Stimulated activated CD4-positive, alpha-beta T cell treated with anti-CD3 and anti-CD28 coated beads, Interleukin-2, amount 100 ng/mL, for 48 hours (primary cell): ENCODE measurements at regions not wholly inside any gene's neighbourhood (a gene's known extent, or its start where the extent isn't known, plus 50 kb on each side); places are given as distances from the start of the nearest gene placed in this dataset.

ENCODE experiments used
- DNase-seq, 2 donors: peaks; one replicate each; pipeline ENCODE4 v3.0.0-alpha.2; 2020

DNA sequence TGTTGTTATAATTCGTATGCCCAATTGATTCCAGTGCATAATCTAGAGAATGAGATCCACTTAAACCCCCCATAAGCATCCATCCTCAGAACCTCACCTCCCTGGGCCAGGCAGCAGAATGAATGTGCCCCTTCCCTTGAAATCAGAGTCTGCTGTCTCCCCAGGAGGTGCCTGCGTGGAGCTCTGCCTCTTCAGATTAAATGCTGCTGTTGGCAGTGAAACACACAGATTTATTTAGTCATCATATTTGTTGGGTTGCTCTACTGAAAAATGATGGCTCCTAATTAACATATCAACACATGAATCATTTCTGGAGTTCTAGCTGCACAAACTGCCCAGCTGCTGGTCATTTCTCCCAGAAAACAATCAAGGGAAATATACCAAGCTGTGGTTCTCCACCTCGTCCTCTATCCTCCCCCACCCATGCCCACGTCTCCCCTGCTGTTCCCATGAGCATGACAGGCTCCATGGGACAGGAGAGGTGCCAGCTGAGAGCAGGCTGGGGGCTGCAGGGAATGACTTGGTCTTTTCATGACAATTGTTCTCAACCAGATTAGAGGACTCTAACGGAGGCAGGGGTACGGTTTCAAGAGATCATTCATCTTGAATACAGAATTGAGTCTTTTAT, 633.1 kb downstream of the CDH26 start:
- no peak for DNase-seq

DNA sequence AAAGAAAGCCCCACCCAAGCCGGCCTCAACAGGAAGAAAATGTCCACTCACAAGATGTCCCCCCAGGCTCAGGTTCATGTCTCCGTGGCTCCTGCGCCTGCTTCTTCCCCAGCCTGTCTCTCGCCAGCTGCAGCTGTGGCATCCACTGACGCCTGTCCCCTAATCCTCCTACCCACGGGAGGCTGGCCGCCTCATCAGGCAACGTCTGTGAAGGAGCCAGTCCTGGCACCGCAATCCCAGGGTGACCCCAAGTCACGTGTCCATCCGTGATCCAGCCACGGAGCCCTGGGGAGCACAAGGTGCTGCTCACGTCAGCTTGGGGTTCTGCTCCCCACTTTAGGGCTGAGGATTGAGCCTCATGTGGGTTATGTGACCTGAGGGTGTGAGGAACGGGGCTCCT, 640.3 kb downstream of the CDH26 start:
- no peak for DNase-seq

DNA sequence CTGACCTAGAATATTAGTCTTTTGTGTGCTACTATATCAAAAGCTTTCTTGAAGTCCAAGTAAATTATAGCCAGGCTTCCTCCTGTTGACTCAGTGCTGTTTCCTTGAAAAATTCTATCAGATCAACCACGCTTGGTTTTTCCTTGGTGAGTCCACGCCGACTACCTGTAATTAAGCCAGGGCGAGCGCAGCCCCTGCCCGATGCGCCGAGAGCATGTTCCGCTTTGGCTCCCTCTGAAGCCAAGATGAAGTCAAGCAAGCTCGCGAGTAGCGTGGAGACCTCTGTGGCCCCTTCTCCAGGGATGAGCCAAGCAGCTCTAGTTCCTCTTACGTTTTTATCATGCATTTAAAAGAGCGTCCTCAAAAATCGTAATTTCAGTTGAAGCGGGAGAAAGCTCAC, 641.2 kb downstream of the CDH26 start:
- DNase-seq = no peak

DNA sequence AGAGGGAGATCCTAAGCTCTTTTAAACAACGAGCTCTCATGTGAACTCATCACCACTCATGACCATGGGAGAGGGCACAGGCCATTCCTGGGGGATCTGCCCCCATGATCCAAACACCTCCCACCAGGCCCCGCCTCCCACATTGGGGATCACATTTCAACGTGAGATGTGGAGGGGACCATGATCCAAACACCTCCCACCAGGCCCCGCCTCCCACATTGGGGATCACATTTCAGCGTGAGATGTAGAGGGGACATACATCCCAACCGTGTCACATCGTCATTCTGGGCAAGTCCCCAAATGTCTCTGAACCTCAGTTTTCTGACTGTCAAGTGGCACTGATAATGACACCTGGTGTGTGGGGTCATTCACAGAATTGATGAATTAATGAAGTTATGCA, 641.8 kb downstream of the CDH26 start:
- no peak for DNase-seq

DNA sequence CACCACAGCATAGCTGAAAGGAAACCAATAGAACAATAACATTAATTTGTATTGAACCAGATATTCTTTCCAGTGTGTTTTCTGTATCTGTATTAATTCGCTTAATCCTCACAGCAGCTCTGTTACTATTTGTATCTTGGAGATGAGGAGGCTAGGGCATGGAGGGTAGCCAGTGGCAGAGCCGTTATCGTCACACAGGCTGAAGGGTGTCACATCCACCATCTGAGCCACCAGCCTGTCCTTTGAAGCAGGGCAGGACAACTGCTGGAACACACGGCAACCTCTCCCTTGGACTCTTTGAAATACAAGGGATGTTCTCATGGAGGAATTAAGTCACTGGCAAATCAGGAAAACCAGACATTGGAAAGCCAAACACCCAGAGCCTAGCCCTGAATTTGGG, 628.0 kb upstream of the CDH4 start:
- no peak for DNase-seq

DNA sequence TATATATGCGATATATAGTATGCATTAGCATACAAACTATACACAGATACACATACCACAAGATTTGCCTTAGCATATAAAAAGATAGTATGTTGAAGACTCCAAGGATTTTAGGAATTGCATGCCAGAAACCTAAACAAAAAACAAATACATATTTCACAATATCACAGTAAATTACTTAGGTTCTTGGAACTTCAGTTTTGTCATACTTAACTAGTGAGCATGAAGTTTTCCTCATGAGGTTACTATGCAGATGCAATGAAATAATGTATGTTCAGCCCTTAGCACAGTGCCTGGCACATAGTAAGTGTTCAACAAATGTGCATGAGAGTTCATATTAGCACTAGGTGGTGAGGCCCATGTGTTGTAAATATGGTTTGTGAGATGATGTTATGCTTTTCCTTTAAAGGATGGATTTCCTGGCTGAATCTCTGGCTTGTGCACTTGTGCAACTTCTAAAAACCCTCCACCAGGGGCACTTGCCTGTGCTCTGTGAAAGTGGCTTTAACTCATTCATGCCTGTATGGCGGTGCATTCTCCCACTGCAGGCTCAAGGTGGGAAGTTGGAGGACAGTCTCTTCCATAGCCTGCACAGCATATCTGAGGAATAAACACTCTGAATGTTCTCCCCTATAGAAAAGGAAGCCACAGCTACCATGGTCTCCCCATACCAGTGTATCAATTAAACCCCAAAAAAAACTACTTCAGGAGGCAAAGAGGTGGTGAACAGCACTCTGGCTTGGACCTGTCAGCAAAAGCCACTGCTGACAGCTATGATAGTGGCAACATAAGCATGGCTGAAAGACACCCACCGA, 624.1 kb upstream of the CDH4 start:
- DNase-seq = no peak

DNA sequence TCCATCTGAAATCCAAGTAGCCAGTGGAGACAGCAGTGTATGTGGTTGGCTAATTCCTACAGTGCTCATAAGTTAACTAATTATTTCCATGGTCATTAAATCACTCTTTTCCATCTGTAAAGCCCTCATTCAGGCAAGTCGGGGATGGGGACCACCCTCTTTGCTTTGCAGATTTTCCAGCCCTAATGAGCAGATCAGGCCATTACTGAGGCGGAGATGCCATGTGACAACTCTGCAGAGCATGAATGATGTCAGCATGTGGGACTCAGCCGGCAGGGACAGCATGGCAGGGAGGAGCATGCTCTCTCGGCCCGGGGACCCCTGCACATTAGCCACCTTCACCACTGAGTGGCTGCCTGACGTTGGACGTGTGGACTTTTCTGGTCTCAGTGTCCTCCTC, 623.3 kb upstream of the CDH4 start:
- DNase-seq = no peak

DNA sequence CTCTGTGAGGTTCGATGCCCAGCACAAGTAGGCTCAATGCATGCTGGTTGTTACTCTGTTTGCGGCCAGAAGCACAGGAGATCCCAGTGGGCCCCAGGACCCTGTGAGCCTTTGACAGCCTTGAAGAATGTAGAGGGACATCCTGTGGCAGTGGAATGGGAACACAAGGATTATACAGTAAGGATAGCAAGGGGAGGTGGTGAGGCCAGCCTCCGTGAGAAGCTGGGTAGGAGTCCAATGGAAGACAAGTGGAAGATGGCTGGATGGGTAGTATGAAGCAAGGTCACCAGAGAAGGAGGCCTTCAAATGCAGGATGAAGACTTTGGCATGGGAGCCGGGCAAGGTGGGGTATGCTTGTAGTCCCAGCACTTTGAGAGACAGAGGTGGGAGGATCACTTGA, 622.9 kb upstream of the CDH4 start:
- DNase-seq = no peak

DNA sequence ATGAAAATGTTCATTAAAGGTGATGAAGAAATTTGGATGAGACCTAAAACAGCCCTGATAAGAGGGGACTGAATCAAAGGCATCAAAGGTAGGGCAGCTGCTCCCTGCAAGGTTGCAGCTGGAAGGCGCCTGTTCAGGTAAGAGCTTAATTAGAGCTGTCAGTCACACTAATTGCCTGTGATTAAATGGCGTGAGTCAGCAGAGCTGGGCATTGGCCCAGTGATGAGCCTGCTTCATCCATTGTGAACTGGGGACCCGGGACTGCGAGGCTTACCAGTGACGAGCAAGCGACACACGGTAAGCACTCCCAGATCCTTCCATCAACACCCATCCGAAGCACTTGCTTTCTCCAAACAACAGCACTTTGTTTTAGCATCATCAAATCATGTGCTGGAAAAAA, 621.5 kb upstream of the CDH4 start:
- DNase-seq = no peak

DNA sequence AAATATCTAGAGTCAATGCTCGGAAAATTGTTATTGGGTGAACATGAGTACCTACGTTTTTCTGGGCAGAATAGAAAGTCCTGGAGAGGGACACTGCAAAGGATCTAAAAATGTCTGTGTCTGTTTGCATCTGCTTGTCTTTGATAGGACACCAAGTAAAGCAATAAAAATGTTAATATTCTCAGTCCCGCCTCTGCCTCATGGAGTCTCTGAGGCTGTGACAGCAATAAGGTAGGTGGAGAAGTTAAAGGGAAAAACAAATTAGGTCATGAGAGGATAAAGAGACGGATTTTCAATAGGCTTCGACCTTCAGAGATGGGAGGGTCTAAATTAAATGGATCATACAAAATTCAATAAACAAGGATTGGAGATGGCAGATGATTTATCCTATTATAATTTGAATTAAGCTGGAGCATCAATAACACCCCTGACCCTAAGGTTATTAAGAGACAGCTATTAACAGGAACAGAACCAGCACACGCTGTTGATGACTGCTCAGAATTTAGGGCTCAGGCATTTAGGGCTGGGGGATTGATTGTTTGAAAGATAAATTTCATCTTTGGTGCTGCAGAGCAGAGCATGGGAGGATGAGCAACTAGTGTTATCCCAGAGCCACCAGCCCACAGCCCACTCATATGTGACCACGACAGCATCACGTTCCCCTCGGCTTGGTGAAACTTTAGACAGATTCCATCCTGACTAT, 620.3 kb upstream of the CDH4 start:
- DNase-seq = no peak

DNA sequence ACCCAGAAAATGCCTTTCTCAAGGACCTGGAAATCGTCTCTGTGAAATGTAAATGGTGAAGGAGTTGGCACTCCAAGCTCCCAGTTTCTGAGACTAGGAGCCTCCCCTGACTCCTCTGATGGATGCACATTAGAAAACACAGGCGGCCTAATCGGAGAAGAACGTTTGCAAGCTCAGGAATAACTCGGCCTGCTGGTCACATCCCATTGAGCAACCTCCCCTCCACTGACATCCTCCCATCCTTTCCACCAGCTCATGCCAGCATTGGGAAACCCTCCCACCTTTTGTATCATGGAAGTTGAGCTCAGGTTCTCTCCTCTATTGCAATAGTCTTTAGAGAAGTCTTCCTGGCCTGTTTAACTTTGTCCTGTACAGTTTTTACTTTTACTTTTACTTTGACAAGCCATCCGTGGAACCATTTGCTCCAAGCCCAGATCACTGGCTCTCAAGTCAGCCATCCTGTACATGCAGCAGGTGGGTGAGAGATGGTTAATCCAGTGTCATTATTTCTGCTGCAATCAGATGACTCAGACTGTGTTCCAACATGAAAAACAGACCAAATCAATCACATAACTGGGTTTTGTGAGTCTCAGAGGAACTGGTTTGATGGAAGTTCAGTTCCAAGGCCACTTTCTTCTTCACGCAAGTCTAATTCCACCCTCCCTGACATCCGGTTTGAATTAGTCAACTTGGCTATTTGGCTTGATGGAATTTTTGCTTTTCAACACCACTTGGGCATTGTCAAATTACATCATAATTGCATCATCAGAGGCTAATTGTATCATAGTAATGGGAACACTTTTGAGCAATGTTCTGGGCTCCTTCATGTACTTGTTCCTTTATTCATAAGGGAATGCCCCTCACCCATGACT, 619.4 kb upstream of the CDH4 start:
- DNase-seq = no peak

DNA sequence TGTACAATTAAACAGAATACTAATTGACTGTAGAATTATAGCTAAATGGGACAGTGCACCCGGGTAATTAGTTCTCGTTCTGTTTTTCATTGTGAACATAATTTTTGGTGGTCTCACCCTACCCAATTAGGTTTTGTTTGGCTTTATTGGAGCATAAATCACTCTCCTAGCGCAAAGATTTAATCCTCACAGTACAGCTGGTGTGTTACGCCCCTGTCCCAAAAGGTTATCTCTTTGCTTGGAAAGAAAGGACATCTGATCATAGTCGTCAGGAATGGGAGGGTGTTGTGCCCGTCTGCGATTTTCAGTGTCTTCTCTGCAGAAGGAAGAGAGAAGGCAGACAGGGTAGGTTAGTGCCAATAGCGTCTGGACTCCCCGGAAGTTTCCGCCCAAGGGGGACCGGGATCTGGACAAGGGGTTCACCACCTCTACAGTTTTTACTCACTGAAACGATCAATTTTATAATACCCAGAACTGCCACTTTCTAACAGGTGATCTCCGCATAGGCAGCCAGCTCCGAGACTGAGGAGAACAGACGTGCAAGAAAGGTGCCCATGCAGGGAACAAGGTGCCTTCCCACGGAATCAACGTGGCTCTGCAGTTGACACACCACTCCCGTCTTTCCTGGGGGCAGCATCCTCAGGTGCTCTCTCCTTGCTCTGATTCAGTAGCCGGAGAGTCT, 617.4 kb upstream of the CDH4 start:
- no peak for DNase-seq

DNA sequence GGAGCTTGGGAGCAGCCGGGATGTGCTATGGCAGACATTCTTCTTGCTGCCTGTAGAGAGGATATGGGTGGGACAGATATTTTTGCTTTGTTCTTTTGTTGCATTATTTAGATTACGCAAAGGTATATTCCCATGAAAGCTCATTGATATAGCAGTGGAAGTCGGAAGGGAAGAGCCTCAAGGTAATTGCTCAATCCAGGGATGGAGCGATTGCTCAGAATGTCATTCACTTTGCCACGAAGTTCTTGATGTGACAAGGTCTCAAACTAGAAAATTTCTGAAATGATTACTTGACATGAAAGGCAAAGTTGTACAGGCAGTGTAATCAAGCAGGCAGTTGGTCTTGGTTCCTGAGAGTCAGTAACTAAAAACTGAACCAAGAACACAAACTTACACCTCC, 615.6 kb upstream of the CDH4 start:
- no peak for DNase-seq

DNA sequence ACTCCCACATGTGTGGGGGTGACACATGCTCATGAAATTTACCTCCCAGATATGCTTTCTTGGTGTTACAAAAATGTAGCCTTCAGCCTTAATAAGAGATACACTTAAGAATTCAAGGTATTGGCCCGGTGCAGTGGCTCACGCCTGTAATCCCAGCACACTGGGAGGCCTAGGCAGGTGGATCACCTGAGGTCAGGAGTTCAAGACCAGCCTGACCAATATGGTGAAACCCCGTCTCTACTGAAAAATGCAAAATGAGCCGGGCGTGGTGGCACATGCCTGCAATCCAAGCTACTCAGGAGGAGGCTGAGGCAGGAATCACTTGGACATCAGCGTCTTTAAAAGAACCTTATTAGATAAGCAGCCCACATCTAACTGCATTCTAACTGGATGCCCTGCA, 614.3 kb upstream of the CDH4 start:
- no peak for DNase-seq

DNA sequence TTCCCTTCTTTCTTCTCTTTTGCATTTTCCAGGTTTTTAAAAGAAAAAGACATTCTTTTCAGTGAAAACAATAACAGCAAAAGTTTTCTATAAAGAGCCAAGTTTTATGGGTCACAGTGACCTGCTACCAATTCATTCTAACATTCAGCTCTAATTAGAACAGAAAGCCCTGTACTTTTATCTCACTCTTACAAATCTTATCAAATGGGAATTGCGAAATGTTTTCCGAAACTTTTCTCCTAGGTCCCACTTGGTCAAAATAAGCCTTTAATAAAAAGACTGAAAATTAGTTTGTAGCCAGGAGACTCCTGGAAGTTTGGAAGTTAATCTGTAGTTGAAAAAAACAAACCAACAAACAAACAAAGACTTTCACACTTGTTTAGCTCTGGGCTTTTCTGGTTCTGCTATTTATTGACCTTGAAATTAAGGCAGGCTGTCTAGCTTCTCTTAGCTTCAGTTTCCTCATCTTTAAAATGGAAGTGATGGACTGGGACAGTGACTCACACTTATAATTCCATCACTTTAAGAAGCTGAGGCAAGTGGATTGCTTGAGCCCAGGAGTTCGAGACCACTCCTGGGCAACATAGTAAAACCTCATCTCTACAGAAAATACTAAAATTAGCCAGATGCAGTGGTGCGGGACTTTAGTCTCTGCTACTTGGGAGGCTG, 613.5 kb upstream of the CDH4 start:
- DNase-seq = no peak

DNA sequence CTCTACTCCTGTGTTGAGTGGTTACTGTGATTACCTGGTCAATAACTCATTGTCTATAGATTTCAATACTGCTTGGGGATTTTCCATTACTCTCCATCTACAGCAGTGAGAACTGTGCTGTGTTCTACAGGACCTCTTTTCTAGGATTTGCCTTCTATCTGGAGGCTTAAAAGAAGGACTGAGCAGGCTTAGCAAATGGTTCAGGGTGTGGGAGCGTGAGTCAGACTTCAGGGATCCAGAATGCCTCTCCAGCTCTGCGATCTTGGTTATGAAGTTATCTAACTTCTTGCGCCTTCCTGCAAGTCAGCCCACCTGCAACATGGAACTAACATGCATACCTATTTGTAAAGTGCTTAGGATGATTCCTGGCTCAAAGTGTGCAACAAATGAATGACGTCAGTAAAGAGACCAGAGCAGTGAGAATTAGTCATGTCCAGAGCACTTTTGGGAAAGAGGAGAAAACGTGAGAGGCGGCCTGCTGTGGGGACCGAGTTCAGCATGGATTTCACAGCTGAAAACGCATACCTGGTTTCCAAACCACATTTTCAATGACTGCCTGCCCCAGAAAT, 610.1 kb upstream of the CDH4 start:
- no peak for DNase-seq

DNA sequence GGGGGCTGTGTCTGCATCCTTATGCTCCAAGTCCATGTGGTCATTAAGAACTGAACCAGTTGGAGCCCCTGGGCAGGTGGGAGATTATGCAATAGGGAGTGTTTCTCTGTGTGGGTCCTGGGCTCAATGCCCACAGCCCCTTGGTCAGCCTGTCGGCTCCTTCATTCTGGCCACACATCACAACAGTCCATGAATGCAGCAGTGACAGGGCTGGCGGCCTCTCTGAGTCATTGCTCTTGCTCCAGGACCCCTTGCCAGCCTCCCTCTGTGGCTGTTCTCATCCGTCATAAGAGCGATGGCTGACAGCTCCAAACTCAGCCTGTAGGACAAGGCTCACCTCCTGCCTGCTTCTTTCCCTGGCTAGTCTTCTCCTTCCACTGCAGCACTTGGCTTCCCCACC, 609.5 kb upstream of the CDH4 start:
- no peak for DNase-seq

DNA sequence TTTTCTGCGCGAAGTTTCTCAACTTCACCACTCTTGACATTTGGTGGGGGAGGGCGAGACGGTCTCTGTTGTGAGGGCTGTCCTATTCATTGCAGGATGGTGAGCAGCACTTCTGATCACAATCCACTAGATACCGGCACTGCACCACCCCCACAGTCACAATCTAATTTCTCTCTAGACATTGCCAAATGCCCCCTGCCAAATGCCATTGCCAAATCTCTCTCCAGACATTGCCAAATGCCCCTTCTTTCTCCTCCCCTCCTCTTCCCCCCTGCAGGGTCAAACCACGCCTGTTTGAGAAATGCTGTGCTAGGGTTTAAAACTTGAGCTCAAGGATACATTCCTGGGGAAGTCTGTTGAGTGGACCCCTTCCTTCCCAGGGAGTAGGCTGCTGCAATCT, 603.5 kb upstream of the CDH4 start:
- no peak for DNase-seq

DNA sequence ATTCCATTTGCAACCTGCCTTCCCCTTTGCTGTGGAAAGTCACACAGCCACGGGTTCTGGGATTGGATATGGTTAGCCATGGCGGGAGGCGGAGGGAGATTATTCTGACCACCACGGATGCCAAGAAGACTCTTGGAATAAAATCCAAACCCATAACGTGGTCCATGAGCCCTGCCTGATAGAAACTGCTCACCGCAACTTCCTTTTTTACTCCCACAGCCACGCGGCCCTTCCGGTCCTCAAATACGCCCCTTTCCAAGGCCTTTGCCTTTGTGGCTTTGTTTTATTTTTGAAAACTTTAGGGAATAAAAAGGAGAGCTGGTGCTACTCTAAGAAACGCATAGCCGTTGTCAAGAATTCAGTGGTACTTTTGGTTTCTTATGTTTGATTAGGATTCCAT, 602.5 kb upstream of the CDH4 start:
- DNase-seq = no peak

DNA sequence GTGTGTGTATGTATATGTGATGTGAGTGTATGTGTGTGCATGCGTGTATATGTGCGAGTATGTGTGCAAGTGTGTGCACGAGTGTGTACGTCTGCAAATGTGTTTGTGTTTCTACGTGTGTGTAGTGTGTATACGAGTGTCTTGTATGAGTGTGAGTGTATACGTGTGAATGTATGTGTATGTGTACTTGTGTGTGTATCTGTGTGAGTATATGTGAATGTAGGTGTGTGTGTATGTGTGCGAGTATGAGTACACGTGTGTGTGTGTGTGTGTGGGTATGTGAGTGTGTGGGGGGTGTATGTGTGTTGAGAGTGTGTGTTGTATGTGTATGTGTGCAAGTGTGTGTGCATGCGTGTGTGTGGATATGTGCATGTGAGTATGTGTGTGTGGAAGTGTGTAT, 602.0 kb upstream of the CDH4 start:
- DNase-seq = no peak

DNA sequence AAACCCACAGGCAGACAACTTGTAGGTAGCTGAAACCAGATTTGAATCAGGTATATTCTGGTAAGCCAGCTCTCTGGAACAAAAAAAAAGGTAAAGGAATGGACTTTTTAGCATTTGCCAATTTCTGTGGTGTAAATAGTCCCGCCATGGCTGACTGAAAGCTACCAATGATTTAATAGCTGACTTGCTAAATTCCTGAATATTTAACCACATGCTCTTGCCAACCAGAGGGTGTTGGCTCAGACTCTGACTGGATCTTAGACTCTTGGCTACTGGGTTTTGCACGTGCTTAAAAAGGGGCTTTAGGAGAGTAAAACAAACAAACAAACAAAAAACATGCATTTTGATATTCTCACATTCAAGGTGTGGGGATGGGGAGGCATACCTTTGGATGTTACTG, 600.0 kb upstream of the CDH4 start:
- no peak for DNase-seq

DNA sequence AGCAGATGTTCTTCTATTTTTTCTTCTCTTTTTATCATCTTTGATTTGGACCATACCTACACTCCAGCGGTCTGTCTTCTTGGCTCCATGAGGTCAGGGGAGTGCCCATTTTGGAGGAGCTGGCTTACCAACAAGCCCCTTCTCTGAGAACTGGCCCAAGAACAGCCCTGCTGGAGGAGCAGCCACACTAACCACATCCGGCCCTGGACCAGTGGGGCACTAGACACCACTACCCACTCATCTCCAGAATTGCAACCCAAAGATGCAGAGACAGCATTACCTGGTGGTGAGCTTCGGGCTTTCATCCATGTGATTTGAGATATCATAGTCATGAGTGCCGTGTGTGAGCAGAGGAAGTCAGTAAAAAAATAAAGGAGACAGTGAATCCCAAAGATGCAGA, 599.4 kb upstream of the CDH4 start:
- no peak for DNase-seq
